Lower lobe of right lung (tissue), 2 donors: ENCODE measurements at regions not wholly inside any gene's neighbourhood (a gene's known extent, or its start where the extent isn't known, plus 50 kb on each side); places are given as distances from the start of the nearest gene placed in this dataset.

Source experiments
- ATAC-seq, 2 donors: fragments of 200-7000 bp; cut with Tn5 transposase; one replicate each; pipeline ENCODE4 v1.9.1; 2020 to 2022; ENCODE audit warnings: mild to moderate bottlenecking in 2 of 2, moderate library complexity in 2 of 2
- DNase-seq: peaks from one replicate; pipeline ENCODE4 v3.0.0-alpha.2; 2020
- H3K27ac ChIP-seq: fragments of 200-600 bp; one replicate; pipeline ENCODE4 v1.8.0; 2022
- H3K27me3 ChIP-seq: fragments of 200-600 bp; one replicate; pipeline ENCODE4 v1.8.0; 2022; ENCODE audit warnings: low read depth
- H3K36me3 ChIP-seq: fragments of 200-600 bp; one replicate; pipeline ENCODE4 v1.8.0; 2022; ENCODE audit warnings: mild to moderate bottlenecking
- H3K4me1 ChIP-seq: fragments of 200-600 bp; one replicate; pipeline ENCODE4 v1.8.0; 2022
- H3K4me3 ChIP-seq: fragments of 200-600 bp; one replicate; pipeline ENCODE4 v1.8.0; 2022; ENCODE audit warnings: mild to moderate bottlenecking
- H3K9me3 ChIP-seq: fragments of 200-600 bp; one replicate; pipeline ENCODE4 v1.8.0; 2022
- intact Hi-C: fragments of 100-400 bp; cut with DNase I; formaldehyde crosslinking; loops from one replicate; pipeline ENCODE4 v1.11.0; 2022
- TF ChIP-seq, protein P1 (sequence below): fragments of 200-600 bp; IDR thresholded peaks from one replicate; pipeline ENCODE4 v1.8.0; 2022; ENCODE audit warnings: antibody characterized with exemption, mild to moderate bottlenecking
- donor health status: DM: no; HTN: yes; CAD: no; lungs with severe emphysema.

DNA sequence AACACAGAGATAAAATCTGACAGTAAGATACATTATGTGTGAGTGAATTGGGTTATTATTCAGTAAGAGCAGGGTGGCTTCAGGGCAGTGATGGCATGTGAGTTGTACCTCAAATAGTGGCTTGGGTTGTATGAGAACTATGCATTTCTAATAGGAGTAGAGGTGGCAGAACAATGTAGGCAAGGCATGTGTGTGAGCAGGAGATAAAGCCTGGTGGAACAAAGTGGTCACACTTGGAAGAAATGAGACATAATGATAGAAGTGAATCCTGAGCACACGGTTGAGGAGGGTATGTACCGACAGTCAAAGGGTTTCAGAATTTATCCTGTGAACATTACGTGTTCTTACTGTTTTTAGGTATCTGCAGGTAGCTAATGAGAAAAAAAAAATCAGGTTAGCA, 159.3 kb downstream of the CASP12 start:
- TF ChIP-seq, protein P1, sequence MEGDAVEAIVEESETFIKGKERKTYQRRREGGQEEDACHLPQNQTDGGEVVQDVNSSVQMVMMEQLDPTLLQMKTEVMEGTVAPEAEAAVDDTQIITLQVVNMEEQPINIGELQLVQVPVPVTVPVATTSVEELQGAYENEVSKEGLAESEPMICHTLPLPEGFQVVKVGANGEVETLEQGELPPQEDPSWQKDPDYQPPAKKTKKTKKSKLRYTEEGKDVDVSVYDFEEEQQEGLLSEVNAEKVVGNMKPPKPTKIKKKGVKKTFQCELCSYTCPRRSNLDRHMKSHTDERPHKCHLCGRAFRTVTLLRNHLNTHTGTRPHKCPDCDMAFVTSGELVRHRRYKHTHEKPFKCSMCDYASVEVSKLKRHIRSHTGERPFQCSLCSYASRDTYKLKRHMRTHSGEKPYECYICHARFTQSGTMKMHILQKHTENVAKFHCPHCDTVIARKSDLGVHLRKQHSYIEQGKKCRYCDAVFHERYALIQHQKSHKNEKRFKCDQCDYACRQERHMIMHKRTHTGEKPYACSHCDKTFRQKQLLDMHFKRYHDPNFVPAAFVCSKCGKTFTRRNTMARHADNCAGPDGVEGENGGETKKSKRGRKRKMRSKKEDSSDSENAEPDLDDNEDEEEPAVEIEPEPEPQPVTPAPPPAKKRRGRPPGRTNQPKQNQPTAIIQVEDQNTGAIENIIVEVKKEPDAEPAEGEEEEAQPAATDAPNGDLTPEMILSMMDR, result no peak
- Histone ChIP-seq H3K9me3 (no peaks in the 10 kb centered on the region), H3K4me1 (no peaks in the 10 kb centered on the region), H3K27ac (no peak overlapping the region), H3K27me3 (no peaks in the 10 kb centered on the region), H3K4me3 (no peak overlapping the region), H3K36me3 (no peaks in the 10 kb centered on the region)
- intact Hi-C loops, result no loop called here
- no peak for DNase-seq
- no peak for ATAC-seq

DNA sequence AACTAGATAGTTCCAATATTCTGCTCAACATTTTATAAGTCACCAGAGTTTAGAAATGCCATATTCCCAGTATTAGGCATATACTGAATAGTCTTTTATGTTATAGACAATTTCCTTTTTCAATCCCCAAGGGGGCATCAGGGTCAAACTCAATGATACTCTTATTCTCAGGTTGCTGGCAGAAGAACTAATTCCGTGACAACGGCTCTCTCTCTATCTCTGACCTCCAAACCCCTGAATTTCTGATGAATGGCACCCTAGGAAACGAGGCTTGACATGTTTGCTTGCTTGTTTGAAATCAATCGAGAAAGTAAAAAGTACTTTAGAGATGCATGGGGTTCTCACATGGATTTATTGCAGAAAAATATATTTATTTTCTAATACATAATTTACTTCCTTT, 160.1 kb downstream of the CASP12 start:
- Histone ChIP-seq H3K4me1 (no peaks in the 10 kb centered on the region), H3K27ac (no peak overlapping the region), H3K9me3 (no peaks in the 10 kb centered on the region), H3K36me3 (no peaks in the 10 kb centered on the region), H3K4me3 (no peak overlapping the region), H3K27me3 (no peaks in the 10 kb centered on the region)
- ATAC-seq (no peak), DNase-seq (no peak)
- TF ChIP-seq, protein P1, result no peak
- intact Hi-C loops, result no loop called here

DNA sequence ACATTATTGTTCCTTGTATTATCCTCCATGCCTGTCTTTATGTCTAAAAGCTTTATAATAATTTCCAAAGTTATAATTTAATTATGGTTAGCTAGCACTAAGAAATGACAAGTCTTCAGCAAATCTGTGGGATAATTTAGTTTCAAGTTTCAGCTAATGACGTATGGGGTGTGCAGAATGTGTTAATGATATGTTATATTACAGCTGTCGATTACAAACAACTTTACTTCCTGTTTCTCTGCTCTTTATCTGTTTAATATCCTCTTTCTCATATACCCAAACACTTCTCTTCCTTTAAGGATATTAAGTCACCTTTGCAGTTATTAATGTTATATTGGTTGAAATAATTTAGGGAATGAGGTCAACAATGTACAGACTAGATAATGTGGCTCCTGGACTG, 161.8 kb downstream of the CASP12 start:
- ATAC-seq (no peak), DNase-seq (no peak)
- TF ChIP-seq, protein P1, result no peak
- Histone ChIP-seq H3K9me3 (no peaks in the 10 kb centered on the region), H3K27me3 (no peaks in the 10 kb centered on the region), H3K27ac (no peak overlapping the region), H3K36me3 (no peaks in the 10 kb centered on the region), H3K4me3 (no peak overlapping the region), H3K4me1 (no peaks in the 10 kb centered on the region)
- intact Hi-C loops, result no loop called here

DNA sequence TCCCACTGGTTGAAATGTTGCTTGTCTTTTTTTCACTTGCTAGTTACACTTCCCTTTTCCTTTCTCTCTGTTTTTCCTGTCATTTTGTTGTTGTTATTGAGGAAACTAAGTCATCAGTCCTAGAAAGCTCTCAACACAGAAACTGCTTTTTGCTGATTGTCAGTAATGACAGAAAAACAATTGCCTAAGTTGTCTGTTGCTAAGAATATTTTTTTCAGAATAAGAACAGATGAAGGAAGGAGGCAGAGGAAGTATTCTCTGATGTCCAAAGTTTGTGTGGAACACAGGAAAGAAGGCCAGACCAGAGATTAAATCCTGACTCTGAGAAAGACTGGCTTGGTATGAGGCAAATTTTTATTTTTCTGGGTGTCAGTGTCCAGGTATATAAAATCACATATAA, 163.3 kb downstream of the CASP12 start:
- Histone ChIP-seq H3K9me3 (no peaks in the 10 kb centered on the region), H3K4me3 (no peak overlapping the region), H3K4me1 (no peaks in the 10 kb centered on the region), H3K36me3 (no peaks in the 10 kb centered on the region), H3K27ac (no peak overlapping the region), H3K27me3 (no peaks in the 10 kb centered on the region)
- intact Hi-C loops, result no loop called here
- no peak for ATAC-seq
- DNase-seq, result no peak
- TF ChIP-seq, protein P1, result no peak

DNA sequence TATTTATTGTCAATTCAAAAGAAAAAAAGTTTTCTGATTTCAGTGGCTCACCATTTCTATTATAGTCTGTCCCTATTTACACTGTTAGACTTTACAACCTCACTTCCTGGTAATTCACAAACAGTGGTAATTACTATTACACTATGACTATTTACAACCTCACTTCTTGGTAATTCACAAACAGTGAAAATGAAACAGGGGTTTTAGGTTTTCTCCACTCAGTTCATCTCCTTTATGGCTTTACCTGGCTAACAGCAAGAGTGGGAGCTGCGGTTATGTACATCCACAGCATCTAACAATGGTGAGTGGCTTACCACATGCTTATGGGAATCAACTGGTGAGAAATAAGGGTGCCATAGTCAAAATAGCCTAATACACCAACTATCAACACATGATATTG, 166.4 kb downstream of the CASP12 start:
- Histone ChIP-seq H3K27ac (no peak overlapping the region), H3K36me3 (no peaks in the 10 kb centered on the region), H3K4me3 (no peak overlapping the region), H3K27me3 (no peaks in the 10 kb centered on the region), H3K9me3 (no peaks in the 10 kb centered on the region), H3K4me1 (no peaks in the 10 kb centered on the region)
- DNase-seq (no peak), ATAC-seq (no peak)
- TF ChIP-seq, protein P1, result no peak
- intact Hi-C loops, result no loop called here

DNA sequence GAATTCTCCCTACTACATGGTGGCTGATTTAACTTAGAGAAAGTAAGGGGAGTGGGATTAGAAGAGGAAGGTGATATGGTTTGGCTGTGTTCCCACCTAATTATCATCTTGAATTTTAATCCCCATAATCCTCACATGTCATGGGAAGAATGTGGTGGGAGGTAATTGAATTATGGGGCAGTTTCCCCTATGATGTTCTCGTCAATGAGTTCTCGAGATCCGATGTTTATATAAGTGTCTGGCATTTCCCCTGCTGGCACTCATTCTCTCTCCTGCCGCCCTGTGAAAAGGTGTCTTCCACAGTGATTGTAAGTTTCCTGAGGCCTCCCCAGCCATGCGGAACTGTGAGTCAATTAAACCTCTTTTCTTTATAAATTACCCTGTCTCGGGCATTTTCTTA, 169.3 kb downstream of the CASP12 start:
- no peak for DNase-seq
- Histone ChIP-seq H3K36me3 (no peaks in the 10 kb centered on the region), H3K4me1 (no peaks in the 10 kb centered on the region), H3K4me3 (no peak overlapping the region), H3K9me3 (no peaks in the 10 kb centered on the region), H3K27me3 (no peaks in the 10 kb centered on the region), H3K27ac (no peak overlapping the region)
- no peak for ATAC-seq
- intact Hi-C loops, result no loop called here
- TF ChIP-seq, protein P1, result no peak
